H1 (cell line): ENCODE measurements at regions not wholly inside any gene's neighbourhood (a gene's known extent, or its start where the extent isn't known, plus 50 kb on each side); places are given as distances from the start of the nearest gene placed in this dataset.

ENCODE experiments used
- USF2 ChIP-seq: IDR thresholded peaks from 2 replicates; pipeline ENCODE4 v1.6.1; 2011; ENCODE audit warnings: low read length, improper control_type of control experiment

GRCh38 chr1:88608139-88608943 is 75.7 kb upstream of the PKN2 start (continued):
- TF ChIP-seq USF2: no peak
